NCI-H1105 treated with DMSO at 0.1 percent for 48 hours (cell line): ENCODE measurements at regions not wholly inside any gene's neighbourhood (a gene's known extent, or its start where the extent isn't known, plus 50 kb on each side); places are given as distances from the start of the nearest gene placed in this dataset.
"Not testable (repeated sequence)": the region's sequence is repeated elsewhere in the genome, so short reads cannot be mapped to it uniquely, and the experiment has no call there.

Experiments used
- DNase-seq: peaks from one replicate; lab custom pipeline; 2025; lab: John Stamatoyannopoulos, UW

GRCh38 chr10:125269716-125270115, 109.4 kb upstream of the CTBP2 start:
- DNase-seq, result no peak

DNA sequence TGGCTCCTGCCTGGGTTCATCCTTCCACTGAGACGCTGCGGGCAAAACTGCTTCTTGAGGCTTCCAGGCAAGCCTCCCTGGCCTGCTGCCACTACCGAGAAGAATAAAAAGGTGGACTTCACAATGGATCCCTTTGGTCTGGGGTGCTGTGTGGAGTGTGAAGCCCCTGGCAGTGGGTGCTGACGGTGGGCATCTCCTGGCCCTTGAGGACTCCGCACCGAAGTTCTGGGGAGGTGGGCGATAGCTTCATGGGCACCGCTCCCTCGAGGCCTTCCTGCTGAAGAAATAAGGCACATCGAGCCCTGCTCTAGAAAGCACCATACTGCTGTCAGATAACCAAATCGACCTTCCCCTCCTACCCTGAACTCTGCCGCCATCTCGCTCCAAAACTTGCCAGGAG, 106.6 kb upstream of the CTBP2 start:
- no peak for DNase-seq

DNA sequence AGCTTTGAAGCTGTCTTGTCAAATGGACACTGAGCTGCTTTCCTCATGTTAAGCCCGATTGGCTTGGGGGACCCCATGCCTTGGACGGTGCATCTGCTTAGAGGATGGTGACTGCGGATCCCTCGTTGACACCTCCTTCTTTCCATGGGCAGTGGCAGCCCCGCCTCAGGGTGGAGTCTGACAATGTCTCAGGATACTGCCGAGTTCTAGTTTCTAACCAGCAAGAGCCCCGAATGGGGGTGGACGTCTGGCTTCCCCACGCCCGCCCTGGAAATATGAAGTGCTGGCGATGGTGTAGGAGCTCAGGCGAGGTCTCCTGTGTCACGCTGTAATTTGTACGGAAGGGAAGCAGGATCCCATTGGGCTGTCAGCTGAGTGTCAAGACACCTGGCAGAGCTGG, 106.2 kb upstream of the CTBP2 start:
- no peak for DNase-seq

- no peak for DNase-seq
These were observed 105.2 kb upstream of the CTBP2 start for GRCh38 chr10:125265579-125265955.

GRCh38 chr10:125264757-125265578, 104.6 kb upstream of the CTBP2 start:
- DNase-seq, result no peak

DNA sequence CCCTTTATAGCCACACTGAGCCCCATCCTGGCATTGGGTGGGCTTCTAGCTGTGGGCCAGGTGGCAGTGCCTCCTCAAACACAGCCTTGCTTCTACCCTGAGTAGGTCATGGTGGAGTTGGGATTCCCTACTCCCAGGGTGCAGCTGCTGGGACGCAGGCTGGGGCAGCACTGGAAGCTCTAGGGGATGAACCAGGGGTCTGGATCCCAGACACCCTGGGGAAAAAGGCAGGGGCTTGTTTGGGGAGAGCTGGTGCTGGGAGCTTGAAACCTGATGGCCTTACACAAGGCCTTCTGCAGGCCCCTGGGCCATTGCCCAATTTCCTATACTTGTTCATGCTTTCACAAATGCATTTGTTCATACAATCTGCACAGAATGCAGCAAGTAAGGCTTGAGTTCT, 103.7 kb upstream of the CTBP2 start:
- no peak for DNase-seq

DNA sequence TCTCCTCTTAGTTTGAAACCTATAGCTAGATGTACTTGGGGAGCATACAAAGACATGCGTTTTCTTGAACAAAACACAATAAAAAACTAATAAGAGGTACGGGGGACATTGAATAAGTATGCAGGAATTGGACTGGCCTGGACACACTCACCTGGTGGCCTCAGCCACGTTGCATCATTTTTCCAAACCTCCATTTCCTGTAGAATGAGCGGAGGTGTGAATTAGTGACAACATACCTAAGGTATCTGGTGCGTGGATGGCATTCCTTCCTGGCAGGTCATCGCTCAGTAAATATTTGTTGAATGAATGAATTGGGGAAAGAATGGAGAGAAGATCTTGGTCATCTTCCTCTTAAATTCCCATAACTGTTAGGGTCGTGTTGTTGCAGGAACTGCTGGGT, 103.2 kb upstream of the CTBP2 start:
- DNase-seq, result no peak

DNA sequence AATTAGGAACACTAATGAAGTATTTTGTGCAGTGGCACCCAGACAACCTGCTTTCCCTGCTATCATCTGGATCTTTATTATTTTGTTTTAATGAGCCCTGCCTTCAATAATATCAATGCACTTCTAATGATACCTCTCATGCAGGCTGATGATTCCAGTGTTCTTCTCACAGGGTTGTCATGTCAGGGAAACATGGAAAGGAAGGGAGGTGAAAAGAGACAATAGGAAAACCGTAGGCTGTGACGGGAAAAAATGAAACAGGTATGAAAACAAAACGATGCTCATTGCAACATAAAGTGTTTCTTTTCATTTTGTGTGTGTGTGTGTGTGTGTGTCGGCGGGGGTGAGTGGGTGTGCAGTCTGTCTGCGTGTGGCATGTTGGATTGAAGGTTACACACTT, 102.6 kb upstream of the CTBP2 start:
- no peak for DNase-seq

- no peak for DNase-seq
These were observed 102.0 kb upstream of the CTBP2 start for GRCh38 chr10:125262409-125262808.

DNA sequence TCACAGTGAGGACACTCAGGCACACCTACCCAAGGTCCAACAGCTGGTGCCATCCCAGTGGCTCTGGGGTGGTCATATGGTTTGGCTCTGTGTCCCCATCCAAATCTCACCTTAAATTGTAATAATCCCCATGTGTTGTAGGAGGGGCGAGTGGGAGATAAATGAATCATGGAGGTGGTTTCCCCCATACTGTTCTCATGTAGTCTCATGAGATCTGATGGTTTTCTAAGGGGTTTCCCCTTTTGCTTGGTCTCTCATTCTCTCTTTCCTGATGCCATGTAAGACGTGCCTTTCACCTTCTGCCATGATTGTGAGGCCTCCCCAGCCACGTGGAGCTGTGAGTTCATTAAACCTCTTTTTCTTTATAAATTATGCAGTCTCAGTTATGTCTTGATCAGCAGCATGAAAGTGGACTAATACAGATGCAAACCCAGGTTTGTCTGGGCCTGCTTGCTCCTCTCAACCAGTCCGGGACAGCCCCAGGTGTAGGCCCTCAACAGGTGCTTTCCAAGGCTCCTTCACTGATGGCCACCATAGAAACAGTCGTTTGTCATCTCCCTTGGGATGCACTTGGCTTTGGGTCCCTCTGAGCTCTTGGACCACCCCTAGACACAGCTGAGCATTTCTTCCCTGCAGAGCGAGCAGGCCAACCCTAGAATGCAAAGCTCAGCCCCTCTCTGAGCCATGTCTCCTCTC, 101.3 kb upstream of the CTBP2 start:
- no peak for DNase-seq

- peak; percentile 19 for DNase-seq
These were observed 99.9 kb upstream of the CTBP2 start for GRCh38 chr10:125260260-125260659.

- no peak for DNase-seq
These were observed 99.3 kb upstream of the CTBP2 start for GRCh38 chr10:125259651-125260050.

DNA sequence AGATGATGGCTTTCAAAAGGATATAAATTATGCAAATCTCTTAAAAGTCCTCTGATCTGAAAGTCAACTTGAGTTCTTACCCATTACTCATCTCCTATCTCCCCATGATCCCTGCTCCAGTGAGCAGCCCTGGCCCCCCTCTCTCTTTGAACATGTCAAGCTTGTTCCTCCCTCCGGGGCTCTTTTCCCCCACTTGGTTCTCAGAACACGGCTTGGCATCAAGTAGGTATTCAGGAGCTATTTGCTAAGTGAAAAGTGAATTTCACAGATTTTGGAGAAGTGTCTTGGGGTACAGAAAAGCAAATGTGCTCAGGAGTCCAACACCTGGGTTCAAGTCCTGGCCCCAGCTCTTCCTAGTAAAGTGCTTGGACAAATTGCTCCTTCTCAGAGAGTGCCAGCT, 98.3 kb upstream of the CTBP2 start:
- no peak for DNase-seq

DNA sequence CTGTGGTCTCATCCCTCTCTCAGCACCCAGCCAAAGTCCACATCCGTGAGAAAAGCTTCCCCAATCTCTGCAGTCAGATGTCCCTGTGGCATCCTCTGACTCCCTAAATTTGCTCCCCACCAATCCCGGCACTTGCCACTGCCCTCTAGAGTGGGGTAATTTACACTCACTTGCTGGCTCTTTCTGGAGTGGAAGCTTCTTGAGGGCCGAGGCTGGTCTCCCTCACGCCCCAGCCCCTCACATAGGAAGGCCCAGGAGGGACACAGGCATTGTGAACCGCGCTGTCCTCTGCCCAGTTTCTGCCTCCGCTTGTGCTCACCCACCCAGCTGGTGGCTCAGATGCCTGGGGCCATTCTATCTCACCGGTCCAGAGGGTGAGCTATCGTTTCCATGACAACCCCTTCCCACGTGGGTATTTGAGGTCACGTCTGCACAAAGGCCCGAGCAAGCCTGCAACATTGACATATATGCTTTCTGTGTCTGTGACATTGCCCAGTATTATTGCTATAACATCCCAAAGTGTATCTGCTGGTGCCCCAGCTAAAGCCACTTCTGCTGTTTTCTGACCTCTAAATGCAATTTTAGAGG, 97.3 kb upstream of the CTBP2 start:
- DNase-seq, result no peak

DNA sequence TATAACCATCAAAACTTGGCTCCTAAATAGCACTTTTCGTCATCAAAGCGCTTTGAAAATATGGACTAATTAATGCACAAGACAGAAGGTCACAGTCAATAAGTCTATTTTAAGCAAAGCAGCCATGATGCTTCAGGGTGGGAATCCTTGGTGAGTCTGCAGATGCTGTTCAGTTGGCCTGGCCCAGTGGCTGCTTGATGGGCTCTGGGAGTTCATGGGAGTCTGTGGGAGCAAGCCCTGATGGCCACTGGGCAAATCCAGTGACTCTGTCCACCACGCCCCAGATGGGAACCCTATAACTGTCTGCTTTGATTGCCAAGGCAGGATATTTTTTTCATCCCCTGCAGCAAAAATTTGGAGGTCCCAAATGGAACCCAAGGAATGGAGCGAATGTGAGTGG, 95.7 kb upstream of the CTBP2 start:
- no peak for DNase-seq

GRCh38 chr10:125252937-125253336, 92.6 kb upstream of the CTBP2 start:
- DNase-seq, result no peak

GRCh38 chr10:125250834-125251233, 90.5 kb upstream of the CTBP2 start:
- not testable (repeated sequence) for DNase-seq

GRCh38 chr10:125249948-125250347, 89.6 kb upstream of the CTBP2 start:
- no peak for DNase-seq

GRCh38 chr10:125248489-125248888, 88.1 kb upstream of the CTBP2 start:
- DNase-seq, result no peak

- no peak for DNase-seq
These were observed 87.2 kb upstream of the CTBP2 start for GRCh38 chr10:125247576-125247975.

DNA sequence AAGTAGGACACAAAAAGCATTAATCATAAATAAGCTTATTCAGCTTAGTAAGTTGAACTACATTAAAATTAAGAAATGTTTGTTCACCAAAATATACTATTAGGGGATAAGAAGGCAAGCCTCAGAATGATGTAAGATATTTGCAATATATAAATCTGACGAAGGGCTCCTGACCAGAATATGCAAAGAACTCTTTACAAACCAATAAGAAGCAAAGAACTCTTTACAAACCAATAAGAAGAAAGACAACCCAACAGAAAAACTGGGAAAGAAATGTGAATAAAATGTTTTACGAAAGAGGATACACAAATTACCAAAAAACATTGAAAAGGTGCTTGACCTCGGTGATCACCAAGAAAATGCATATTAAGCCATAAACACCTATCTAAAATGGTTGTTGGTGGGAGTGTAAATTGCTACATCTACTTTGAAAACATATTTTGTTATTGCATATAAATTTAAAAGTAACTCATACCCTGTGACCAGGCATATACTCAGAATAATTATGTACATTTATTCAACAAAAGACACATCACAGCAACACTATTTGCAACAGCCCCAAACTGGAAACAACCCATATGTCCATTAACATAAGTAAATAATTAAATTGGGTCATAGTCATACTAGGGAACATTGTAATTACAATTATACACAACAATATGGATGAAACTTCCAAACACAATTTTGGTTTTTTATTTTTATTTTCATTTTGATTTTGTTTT, 83.3 kb upstream of the CTBP2 start:
- no peak for DNase-seq

GRCh38 chr10:125238682-125239081, 78.3 kb upstream of the CTBP2 start:
- DNase-seq, result no peak

DNA sequence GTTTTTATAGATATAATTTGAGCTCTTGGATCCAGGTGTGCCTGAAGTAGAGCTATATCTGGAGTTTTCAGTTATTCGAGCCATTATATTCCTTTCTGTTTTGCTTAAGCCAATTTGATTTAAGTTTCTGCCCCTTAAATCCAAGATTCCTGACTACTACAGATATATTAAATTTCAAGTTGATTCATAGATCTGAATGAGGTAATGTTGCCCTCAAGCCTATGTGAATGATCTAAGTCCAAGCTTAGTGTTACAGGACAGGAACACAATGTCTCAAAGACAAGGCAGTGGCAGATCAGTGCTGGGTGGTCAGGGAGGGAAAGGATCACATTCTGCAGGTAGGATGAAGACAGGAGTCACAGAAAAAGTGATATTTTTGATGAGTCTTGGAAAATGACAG, 75.7 kb upstream of the CTBP2 start:
- DNase-seq, result no peak
